GOT3 (cell line): ENCODE measurements at regions not wholly inside any gene's neighbourhood (a gene's known extent, or its start where the extent isn't known, plus 50 kb on each side); places are given as distances from the start of the nearest gene placed in this dataset.
A peak's percentile ranks its signal among the peaks of the same experiment; 100 is the strongest.

ENCODE experiments used
- DNase-seq: peaks from one replicate; lab custom pipeline; 2025; ENCODE audit warnings: mixed read lengths; lab: John Stamatoyannopoulos, UW

DNA sequence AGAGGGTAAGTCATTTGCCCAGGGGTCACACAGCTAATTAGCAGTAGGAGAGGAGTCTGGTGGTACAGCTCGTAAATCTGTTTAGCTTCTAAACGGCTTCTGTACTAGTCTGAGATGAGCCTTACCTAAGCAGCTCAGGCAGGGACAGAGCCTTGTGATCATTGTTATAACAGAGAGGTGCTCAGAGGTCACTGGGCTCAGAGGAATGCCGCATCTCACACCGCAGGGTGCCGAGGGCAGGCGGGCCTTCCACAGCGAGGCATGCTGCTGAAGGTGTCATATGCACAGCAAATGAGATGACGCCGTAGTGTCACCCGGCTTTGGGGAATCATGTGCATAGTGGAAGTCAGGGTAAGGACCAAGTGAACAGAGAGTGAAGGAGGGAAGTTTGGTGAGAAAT lies 305.2 kb upstream of the FMN2 start:
- no peak for DNase-seq

DNA sequence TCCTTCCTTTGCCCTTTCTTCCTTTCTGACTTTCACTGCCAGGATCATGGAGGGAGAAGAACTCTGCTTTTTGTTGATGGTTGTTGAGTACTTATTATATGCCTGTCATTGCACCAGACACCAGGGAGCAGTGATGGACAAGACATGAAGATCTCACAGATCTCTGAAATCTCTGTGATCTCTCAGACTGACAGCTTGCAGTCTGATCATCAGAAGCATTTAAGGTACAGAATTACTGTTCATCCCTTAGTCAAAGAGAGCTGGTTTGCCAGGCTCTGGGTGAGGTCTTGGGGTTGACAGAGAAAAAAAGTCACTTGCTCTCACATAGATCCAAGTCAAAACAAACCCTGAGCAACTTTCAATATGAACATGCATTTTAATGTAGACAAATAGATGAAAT lies 299.5 kb upstream of the FMN2 start:
- no peak for DNase-seq

DNA sequence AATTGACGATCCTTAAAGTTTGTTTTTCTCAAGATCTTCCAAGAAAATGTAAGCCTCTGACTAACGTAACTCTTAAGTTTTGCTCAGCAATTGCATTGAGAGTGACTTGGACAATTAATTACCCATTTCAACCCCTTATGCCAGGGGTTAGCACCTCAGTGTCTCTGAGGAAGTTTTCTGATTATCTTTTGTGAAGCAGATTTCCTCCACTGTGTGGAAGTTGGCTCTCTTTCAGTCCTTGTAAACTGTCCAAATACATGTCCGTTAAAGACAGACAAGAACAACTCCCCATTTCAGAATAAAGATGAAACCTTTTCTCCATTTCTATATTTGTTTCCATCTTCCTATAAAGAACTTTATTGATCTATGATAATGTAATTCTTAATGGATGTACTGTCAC lies 296.4 kb upstream of the FMN2 start:
- no peak for DNase-seq

DNA sequence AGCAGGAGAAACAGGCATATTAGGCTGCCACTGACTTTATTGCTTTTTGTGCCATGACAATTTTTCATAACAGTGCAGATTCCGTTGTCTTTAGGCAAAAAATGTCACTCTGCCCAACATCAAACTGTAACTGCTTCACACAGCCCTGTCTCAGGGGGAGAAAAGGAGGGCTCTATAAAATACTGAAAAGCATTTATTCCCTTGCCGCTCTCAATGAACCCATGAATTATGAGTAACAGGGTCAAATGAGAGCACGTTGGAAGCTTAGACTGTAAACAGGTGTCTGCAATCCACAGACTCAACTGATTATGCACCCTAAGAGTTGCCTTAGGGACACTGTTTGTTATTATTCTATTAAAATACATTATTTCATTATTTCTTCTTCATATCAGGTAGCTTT lies 292.1 kb upstream of the FMN2 start:
- DNase-seq: no peak

DNA sequence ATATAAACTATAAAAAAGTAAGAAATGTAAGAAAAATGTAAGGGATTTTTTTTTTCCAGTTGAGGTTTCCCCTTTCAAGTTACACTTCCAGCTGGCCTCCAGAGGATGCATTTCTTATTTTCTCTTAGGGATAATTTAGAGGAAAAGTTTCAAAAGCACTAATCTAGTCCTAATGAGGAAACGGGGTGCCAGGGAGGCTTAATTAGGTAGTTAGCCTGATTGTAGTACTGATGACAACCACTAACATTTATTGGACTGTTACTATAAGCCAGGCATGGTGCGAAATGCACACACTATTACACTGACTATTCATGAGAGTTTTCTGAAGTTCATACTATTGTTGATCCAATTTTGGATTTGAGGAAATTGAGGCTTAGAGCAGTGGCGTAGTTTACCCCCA lies 290.8 kb upstream of the FMN2 start:
- no peak for DNase-seq

DNA sequence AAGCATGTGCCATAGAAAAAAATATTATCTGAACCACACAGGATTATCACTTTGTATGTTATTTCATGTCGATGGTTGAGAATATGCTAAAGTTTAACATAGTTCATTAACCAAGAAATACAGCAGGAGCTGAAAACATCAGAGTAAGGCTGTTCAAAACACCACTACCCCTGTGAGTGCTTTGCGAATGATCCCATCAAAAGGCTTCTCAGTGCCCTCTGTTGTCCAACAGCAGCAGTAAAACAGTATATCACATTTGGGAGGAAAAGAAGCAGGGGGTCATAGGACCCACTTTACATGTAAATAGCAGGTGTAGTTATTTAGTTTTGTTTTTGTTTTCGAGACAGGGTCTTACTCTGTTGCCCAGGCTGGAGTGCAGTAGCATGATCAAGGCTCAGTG lies 289.4 kb upstream of the FMN2 start:
- DNase-seq: no peak

DNA sequence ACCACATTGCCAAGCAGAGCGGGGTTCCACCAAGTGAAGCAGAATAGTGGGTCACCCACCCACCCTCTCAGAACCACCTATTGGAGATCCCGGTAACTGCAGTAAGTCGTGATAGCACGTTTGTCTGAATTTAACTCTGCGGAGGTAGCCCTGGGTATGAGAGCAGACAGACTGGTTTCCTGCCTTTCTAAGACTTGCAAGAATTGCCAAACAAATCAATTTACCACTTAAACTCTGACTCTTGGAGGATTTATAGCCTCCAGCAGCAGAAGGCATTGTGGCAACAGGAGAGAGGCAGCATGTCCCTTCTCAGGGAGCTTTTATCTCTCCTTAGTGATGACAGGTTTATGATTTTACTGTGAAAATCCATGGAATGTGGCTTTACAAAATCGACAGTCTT lies 287.9 kb upstream of the FMN2 start:
- DNase-seq: no peak

DNA sequence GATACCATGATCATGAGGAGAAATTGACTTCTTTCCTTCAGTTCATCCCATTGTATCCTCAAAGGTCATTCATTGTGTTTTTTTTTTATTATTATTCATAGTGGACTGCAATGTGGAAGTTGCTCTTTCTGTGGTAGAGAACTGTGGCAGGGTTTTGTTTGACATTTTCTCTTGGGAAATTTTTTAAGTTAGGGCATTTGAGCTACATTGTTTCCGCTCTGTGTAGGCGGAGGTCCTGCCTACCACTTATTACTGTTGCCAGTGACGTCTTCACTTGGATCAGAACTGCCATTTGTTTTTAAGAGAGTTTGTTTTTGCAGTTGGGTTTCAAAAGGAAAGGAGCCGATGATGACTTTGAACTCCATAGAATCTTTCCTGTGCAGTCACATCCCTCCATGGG lies 287.4 kb upstream of the FMN2 start:
- no peak for DNase-seq

DNA sequence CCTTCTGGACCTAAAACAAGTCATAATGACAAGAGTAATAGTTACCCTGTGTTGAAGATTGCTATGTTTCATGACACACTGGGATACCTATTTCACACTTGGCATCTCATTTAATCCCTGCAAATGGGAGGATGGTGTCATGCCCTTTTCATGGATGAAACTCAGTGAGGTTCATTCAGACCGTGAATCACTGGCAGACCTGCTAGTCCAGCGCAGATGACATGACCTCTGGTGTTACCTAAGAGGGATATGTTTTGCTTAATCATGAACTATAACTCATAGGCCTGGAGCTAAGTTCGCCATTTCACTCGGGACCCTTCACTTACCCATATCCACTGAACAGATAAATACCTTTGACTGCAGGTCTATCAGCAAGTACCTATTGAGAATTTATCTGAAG lies 286.6 kb upstream of the FMN2 start:
- DNase-seq: no peak

DNA sequence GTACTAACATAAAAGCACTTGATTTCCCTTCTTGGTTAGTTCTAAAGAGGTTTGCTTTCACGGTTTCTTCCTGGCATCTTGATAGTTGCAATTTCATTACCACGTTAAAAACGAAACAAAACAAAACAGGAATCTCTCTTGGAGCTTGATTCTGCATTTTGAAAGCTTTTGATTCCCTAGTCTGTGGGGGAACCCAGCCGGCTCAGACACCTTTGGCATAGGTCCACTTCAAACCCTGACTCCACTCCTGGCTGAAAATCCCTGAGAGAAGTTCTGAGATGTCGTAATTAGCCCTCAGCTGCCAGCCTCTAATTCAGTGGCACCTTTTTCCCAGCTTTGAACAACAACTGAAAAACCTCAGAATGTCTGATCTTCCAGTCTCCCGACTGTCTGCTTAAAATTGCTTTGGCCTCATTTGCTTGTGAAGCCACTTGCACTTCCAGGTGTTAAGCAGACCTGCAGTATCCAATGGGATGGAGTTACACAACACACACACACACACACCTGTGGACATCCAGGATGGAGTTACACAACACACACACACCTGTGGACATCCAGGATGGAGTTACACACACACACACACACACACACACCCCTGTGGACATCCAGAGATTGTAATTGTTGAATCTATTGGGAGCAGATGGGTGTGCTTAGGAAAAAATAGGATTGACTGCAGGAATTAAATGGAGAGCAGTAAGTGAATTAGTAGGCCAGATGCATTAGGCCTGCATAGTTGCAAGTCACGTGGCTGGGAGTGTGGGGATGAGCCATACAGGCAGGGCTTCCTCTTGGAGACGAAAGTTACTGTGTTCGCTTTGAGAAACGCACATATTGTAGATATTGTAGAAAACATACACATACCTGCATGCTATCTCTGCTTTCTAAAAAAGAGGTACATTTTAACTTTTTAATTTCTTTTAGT lies 285.6 kb upstream of the FMN2 start:
- no peak for DNase-seq

DNA sequence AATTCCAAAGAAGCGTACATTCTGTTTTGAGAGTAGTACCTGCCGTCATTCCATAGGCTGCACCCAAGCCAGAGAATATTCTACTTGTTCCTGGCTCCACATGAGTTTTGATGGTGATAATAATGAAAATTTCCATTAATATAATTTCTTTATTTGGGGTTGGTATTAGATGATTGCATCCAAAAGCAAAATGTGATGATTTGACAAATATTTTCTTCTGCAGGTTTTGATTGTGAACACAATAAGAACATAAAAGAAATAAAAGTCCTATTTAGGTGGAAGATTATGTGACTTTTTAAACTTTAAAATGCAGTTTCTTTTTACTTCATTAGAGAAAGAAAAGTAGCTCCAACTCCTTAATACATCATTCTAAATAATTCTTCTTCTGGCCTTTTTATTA lies 284.8 kb upstream of the FMN2 start:
- no peak for DNase-seq

DNA sequence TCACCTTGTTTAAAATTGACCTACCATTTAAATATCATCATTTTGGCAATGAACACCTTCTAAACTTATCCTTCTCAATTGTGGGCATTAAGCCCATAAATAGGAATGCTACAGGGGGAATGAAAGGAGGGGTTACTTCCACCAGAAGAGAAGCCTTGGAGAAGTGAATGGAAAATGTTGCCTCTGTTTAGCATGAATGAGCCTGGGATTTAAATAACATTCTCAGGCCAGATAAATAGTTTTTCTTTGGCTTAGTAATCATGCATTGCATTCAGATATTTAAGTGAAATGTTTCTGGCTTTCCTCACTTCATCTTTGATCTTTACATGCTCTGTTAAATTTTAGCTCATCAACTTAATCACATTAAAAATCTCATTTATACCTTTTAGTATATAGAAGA lies 284.3 kb upstream of the FMN2 start:
- DNase-seq: no peak

DNA sequence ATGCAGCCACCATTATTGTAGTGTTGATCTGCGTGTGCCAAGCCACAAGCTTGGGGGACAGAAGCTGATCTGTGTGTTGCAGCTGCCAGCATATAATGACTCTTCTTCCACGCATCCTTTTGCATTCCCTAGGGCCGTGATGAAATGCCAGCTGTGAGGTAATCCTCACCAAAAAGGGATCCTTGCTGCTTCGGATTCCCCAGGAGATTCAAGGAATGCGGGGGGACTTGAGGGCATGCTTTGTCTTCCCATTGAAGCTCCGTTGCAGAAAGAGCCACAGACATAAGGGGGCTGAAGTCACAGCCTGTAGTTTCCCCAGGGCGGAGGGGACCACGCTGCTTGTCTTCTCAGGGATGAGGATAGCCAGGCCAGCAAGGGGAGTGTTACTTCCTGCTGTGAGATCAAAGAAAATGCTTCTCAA lies 281.6 kb upstream of the FMN2 start:
- DNase-seq: no peak

DNA sequence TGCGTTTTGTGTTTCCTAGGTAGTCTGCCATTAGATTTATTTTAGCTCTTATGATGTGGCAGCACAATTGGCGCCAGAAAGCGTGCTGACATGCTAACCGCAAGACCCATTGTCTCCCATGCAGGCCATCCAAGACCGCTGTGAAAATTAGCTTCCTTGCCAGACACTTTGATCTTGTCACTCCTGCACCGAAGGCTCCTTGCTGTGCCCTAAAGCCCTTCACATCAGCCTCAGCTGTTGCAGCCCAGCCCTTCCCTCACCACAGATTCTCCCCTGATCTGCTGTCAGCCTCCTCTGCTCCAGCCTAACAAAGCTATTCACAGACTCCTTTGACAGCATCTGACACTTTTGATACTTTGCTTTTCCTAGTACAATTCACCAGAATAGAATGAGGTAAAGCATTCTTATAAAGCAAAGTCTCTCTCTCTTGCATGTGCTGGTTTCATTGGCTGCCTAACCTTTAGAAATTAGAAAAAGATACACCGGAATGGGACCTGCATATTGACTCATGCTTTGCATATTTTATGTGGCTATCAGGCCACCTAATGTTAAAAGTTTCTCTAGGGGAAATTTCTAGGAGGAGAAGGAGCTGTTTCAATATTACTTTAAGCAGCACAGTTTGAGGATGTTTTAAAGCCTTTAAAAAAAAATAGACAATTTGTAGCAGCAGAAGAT lies 280.3 kb upstream of the FMN2 start:
- DNase-seq: no peak

DNA sequence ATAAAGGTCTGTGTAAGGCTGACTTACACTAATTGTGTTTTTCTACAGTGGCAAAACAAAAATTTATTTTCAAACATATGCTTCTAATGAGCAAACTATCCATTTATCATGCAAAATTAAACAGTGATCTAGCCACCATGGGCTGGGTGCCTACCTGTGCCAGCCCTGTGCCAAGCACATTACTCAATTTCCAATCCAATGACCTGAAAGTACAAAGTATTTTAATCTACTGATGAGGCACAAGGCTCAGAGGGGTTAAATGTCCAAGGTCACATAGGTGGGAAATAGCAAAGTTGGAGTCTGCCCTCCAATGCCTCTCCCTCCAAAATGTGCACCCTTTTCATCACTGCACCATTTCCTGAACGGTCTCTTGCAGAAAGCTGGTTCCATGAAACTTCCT lies 279.1 kb upstream of the FMN2 start:
- DNase-seq: no peak

DNA sequence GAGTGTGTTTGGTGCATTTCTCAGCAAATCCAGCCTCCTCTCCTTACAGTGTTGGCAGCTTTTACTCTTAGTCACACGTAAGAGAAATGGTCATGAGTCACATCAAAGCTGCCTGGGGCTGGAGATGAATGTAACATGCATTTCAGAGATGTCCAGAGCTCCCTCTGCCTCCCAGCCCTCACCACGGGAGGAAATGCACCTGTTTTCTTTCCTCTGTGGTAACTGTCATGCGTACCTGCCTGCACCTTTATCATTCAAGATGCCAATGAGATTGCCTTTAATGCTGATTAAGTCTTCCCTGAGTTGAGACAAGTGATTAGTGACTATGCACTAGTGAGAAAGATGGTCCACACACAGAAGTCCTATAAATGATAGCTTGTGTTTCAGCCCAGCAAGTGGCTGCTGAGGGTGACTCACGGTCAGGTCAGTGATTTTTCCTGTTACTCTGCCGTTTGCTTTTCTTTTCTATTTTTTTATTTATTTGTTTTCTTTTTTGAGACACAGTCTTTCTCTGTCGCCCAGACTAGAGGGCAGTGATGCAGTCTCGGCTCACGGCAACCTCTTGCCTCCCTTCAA lies 277.3 kb upstream of the FMN2 start:
- DNase-seq: peak; percentile 37

DNA sequence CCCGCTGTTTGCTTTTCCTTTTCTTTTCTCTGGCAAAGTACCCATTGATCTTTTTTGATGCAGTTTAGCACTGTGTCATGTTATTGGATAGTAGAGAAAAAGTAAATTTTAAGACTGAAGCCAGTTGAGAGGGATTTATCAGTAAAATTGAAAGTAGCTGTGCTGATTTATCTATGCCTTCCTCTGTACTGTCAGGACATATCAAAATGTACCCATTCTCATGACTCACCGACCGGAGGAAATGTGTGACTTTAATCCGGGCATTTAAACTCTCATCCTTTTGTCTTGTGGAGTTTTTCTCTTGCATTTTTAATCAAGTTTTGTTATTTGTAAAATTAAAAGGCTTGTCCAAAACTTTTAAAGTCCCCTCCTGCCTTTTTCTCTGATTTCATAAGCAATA lies 276.6 kb upstream of the FMN2 start:
- no peak for DNase-seq

DNA sequence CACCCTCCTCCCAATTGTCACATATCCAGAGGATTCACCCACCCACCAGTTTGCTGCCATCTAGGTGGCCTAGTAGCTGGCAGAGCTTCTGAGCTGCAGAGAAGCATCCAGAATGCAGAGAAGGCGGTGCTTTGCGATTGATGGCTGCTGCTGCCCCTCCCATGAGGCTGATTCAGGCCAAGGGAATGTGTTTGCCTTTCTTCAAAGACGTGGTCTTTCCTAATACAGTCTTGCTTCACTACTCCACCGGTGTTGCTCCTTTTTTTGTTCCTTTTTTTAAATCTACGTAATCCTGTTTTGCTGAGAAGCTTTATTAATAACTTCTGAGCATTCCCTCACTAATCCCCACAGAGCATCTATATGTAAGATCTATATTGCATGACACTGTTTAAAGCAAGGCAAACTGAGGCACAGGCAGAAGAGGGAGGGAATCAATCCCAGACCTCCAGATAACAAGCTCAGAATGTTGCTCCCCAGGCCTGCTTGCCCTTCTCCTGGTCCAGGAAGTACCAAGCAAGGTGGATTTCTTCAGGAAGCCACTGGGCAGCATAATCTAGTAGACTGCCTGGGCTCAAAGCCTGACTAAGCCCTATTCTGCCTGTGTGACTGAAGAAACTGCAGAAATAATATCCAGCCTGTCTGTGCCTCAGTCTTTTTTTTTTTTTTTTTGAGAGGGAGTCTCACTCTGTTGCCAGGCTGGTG lies 275.5 kb upstream of the FMN2 start:
- DNase-seq: no peak

DNA sequence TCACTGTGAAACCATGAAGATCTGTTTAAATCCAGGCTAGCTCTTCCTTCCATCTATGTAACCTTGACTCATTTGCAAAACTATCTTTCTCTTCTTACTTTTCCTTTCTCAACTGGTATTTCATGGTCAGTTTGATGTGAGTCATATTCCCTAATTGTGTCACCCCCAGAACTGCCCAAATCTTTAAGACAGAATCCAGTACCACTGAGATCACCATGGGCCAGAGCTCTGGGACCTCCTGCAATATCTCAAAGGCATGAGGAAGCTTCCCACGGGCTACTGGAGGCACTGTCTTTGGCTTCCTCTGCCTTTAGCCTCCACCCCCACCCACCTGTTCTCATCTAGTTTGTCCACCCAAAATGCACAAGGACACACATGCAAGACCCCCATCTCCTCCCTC lies 274.4 kb upstream of the FMN2 start:
- DNase-seq: no peak

DNA sequence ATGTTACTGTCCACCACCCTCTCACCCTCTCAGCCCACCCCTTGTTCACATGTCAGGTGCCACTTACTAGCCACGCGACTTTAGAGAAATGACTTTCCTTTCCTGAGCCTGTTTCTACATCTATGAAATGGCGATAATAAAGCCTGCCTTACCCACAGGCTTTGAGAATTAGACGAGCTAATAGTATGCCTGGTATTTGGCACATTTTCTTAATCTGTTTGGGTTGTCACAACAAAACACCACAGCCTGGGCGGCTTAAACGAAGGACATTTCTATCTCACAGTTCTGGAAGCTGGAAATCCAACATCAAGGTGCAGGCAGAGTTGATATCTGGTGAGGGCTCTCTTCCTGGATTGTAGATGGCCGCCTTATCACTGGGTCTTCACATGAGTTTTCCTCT lies 273.9 kb upstream of the FMN2 start:
- no peak for DNase-seq

DNA sequence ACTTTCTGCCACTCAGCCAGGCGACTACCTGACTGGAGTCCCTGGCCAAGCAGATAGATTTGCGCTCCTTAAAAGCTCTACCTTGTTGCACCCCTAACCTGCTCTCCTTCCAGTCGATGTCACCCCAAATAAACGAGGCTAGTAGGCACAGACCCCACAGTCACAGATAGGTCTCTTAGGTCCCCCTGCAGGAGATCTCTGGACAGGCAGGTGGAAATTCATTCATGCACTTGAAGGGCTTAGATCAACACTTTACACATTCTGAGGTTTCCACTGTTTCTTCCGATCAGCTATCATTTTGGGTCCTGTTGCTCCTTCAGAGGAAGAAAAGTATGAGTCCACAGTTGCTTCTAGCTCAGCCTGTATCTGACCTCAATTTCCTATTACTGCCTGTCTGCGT lies 272.6 kb upstream of the FMN2 start:
- no peak for DNase-seq

DNA sequence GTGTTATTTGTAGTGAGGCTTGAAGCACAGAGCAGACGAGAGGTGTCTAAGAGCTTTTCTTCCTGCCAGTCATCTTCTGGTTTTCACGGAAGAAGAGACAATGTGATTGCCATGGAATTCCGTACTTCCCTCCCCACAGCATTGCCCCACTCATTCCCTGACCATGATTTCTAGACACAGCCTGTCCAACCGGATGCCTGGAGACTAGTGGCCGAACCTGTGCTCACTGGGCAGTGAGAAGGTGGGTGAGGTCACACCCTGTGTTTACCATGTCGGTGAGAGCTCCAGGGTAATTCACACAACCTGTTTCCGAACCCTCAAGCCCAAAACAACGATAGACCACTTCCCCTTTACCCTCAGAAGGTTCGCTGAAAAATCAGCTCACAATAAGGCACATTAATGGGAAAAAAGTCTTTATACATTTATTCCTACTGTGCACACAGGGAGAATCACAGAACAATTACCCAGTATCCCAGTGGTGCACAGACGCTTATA lies 271.9 kb upstream of the FMN2 start:
- DNase-seq: no peak

DNA sequence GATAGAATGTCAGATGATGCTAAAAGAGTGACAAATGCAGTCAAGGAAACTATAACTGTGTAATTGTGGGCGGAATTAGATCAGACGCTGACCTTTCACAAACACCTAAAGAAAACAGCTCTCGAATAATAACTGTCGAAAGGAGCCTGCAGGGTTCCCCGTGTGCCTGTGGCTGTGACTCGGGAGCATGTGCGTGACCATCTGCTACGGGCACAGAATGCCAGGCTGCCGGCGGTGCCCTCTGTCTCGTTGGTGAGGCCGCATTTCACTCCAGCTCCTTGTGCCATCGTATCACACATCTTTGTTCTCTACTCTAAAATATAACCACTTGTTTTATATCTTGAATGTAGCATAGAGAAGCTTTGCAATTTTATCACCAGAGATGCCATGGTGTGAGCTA lies 267.8 kb upstream of the FMN2 start:
- DNase-seq: no peak
